Stimulated activated CD8-positive, alpha-beta memory T cell treated with anti-CD3 and anti-CD28 coated beads, Interleukin-4, amount 100 ng/mL, for 48 hours (primary cell): ENCODE measurements at regions not wholly inside any gene's neighbourhood (a gene's known extent, or its start where the extent isn't known, plus 50 kb on each side); places are given as distances from the start of the nearest gene placed in this dataset.

Experiments
- DNase-seq: peaks from one replicate; pipeline ENCODE4 v3.0.0-alpha.2; 2020

GRCh38 chr12:92459850-92460249, 242.9 kb upstream of the PLEKHG7 start:
- DNase-seq: no peak

- no peak for DNase-seq
Observed at GRCh38 chr12:92458996-92459395, 243.8 kb upstream of the PLEKHG7 start.

GRCh38 chr12:92457458-92458180, 245.2 kb upstream of the PLEKHG7 start:
- DNase-seq: no peak

DNA sequence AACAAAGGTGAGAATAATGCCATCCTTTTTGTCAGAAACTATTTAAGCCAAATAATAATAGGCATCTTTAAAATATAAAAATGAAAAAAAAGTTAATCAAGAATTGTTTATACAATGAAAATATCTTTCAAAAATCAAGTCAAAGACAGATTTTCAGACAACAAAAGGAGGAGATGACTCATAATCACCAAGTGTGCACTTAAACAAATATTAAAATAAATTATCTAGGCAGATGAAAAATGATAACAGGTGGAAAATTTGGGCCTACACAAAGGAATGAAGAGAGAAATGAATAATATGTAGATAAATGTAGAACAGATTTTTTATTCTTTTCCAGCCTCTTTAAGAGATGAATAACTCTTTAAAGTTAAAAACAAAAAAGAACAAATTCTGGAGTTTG, 250.0 kb upstream of the PLEKHG7 start:
- DNase-seq: no peak

GRCh38 chr12:92446083-92446460, 256.7 kb upstream of the PLEKHG7 start:
- no peak for DNase-seq

DNA sequence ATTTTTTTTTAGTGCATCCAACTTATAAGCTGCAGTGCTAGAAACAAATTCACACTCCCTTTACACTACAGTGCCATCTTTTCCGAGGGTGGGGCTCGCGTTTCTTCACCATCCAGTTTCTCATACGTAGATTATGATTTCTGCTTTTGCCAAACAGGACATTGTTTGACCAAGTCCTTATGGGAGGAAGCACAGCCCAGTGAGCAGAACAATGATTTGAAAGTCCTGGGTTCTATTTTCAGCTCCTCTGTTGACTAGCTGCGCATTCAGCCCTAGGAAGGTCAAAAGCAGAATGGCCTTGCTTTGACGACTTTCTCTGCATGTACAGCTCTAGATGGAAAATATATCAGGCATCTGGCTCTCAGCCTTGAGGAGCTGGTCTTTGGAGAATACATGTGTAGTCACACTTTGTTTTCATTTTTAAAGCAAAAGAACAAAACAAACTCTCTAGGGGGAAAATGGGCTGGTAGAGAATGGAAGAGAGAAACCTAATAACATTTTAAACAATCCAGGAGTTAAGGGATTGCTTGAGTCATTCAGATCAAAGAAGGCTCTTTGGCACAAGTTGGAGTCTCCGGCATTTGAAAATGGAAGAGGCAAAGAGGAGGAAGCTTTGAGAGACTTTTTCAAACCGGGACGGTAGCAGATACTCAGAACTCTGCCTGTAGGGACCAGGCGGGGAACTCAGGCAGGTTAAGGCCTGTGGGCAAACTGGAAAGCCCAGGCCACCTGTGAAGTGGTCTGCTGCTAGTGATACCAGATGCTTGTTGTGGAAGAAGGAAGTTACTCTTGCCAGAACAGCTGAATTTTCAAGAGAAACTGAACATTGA, 257.3 kb upstream of the PLEKHG7 start:
- no peak for DNase-seq

GRCh38 chr12:92444763-92445162, 258.0 kb upstream of the PLEKHG7 start:
- DNase-seq: no peak

GRCh38 chr12:92442782-92443181, 260.0 kb upstream of the PLEKHG7 start:
- DNase-seq: no peak

- no peak for DNase-seq
Observed at GRCh38 chr12:92440072-92440471, 262.7 kb upstream of the PLEKHG7 start.

GRCh38 chr12:92439420-92439805, 263.4 kb upstream of the PLEKHG7 start:
- DNase-seq: no peak

DNA sequence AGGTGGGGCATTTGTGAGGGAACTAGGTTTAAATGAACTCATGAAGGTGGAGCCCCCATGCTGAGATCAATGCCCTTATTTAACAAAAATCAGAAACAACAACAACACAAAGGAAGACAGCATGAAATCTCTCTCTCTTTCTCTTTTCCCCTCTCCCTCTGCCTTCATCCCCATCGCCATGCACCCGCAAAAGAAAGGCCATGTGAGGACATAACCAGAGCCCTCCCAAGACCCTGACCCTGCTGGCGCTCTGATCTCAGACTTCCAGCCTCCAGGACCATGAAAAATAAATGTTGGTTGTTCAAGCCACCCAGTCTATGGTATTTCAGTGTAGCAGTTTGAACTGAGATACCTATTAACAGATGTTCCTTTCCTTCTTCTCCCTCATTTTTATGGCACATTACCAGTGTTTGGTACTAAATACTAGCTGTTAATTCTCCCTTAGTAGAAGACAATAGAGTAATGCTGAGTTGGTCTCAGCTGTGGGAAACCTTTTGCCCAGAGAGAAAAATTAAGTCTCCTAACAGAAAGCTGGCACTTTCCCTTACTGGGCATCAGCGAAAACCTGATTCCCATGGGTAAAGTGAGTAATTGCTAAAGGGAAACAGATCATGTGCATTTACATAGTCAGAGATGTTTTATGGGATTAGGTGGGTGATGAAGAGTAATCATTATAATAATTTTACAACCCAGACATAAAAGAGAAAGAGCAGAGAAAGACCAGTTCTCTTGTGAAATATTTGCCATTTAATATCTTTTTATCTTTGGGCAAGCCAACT, 264.0 kb upstream of the PLEKHG7 start:
- DNase-seq: no peak

- no peak for DNase-seq
Observed at GRCh38 chr12:92437452-92437851, 265.3 kb upstream of the PLEKHG7 start.

DNA sequence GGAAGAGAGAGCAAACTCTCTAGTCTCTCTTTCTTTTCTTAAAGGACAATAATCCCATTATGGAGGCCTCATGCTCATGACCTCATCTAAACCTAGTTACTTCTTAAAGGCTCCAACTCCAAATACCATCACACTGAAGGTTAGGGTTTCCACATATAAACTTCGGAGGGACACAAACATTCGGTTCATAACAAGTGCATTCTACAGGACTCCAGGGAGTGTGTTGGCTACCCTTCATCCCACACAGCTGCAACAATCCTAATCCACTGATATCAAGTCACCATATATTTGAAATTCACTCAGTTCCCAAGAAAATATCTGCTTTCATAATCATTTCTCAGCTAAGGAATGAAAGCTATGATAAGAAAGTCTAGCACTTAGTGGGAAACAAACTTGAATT, 265.9 kb upstream of the PLEKHG7 start:
- no peak for DNase-seq

GRCh38 chr12:92434607-92435025, 268.2 kb upstream of the PLEKHG7 start:
- no peak for DNase-seq

DNA sequence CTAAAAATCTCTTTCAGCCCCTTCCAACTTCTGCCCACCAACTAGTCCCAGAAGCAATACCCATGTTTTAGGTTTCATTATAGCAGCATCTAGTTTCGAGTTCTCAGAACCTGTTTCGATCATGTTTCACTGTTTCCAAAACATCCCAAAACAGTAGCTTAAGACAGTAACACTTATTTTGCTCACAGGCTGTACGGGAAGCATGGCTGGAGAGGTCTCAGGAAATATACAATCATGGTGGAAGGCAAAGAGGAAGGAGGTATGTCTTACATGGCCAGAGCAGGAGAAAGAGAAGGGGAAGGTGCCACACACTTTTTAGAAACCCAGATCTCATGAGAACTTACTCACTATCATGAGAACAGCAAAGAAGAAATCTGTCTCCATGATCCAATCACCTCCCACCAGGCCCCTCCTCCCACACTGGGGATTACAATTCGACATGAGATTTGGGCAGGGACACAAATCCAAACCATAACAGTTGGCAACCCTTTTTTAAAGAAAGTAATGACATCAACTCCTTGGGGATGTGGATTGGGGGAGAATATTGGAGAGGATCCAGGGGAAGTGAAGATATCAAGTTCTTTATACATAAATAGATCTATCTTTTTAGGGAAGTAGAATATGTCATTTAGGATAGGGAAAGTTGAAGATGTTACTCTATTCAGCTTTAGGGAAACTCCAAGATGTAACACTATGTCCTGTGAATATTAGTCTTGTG, 269.9 kb upstream of the PLEKHG7 start:
- no peak for DNase-seq

- no peak for DNase-seq
Observed at GRCh38 chr12:92431146-92431545, 271.6 kb upstream of the PLEKHG7 start.

DNA sequence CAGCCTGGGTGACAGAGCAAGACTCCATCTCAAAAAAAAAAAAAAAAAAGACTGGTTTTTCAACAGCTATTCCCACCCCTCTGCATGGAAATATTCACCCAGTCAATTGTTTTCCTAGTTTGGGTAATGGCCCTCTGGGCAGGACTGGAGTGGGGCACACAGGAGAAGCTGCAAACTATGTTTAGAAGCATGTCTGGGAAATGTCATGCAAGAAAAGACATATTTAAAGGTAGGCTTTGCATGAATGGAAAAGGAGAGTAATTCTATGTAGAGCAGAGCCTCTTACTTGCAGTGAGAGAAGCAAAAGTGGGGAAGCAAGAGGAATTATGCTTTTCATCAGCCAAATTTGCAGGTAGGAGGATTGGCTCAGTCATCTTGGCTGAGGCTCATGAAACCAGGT, 276.5 kb upstream of the PLEKHG7 start:
- DNase-seq: no peak

DNA sequence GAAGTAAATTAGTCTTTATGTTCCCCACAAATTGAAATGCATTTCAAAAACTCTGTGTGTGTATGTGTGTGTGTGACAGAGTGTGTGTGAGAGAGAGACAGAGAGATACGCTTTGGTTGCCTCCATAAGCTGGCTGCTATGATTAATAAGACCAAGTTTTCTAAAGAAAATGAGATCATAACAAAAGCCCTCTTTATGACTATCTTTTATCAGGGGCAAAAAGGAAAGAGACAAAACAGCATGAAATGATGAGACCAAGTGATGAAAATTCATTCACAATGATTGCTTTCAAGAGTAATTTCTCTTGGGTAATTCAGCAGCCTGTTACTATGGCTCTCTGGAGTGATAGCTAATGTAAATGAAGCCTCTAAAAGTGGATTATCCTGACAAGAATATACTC, 277.6 kb upstream of the PLEKHG7 start:
- no peak for DNase-seq

GRCh38 chr12:92424338-92424737, 278.5 kb upstream of the PLEKHG7 start:
- no peak for DNase-seq

DNA sequence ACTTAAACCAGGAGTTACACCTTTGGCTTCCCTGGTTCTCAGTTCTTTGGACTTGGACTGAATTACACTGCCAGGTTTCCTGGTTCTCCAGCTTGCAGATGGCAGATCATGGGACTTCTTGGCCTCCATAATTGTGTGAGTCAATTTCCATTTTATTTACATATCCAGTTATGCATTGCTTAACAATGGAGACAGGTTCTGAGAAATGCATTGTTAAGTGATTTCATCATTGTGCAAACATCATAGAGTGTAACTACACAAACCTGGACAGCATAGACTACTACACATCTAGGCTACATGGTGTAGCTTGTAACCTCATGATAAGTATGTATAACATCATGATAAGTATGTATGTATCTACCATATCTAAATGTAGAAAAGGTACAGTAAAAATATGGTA, 276.1 kb upstream of the BTG1 start:
- DNase-seq: no peak

- DNase-seq: no peak
Observed at GRCh38 chr12:92421042-92421441, 275.4 kb upstream of the BTG1 start.

DNA sequence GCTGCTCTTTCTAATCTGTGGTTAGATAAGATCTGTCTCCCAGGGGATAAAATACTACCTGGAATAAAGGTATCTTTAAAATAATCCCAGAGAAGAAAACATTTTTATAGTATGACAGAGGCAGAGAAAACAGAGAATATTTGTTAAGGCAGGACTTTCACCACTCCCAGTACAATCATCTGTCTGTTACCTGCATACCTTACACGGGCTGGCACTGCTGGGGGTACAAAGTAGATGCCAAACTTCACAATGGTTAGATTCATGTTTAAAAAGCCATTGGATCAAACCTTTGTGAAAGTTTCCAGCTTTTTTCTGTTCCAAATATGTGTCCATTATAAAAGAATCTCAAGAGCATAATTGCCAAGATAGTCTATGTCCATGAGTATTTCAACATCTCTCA, 273.6 kb upstream of the BTG1 start:
- DNase-seq: no peak

DNA sequence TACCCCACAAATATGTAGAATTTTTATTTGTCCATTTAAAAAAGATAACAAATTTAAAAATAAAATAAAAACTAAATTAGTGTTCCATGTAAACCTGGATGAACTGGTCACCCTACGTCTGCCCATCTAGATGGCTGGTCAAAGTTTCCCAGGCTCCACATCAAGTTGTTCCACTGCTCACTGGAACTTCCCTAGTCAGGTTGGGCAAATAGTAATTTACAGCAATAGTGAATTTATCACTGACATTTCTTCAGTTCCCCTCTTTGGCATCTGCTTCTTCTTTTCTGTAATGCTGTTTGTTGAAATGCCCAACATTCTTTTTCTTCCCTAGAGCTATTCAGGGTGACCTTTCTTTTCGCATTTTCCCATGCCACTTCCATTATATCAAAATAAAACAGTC, 272.7 kb upstream of the BTG1 start:
- DNase-seq: no peak
